Fibroblast of skin of back (primary cell): ENCODE measurements at regions not wholly inside any gene's neighbourhood (a gene's known extent, or its start where the extent isn't known, plus 50 kb on each side); places are given as distances from the start of the nearest gene placed in this dataset.
"Not testable (repeated sequence)": the region's sequence is repeated elsewhere in the genome, so short reads cannot be mapped to it uniquely, and the experiment has no call there.

Experiments used
- DNase-seq: peaks from one replicate; pipeline ENCODE4 v3.0.0-alpha.2; 2013

DNA sequence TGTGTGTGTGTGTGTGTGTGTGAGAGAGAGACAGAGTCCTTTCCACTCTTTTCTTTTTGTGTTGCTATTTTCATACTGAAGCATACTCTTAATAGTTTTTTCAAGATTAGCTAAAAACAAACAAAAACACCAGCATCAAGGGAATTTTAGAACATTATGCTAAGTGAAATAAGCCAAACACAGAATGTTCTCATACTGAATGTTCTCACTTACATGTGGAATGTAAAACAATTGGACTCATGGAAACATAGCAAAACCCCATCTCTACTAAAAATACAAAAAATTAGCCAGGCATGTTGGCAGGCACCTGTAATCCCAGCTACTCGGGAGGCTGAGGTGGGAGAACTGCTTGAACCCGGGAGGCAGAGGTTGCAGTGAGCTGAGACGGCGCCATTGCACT is 193.4 kb downstream of the XPNPEP1 start:
- not testable (repeated sequence) for DNase-seq

DNA sequence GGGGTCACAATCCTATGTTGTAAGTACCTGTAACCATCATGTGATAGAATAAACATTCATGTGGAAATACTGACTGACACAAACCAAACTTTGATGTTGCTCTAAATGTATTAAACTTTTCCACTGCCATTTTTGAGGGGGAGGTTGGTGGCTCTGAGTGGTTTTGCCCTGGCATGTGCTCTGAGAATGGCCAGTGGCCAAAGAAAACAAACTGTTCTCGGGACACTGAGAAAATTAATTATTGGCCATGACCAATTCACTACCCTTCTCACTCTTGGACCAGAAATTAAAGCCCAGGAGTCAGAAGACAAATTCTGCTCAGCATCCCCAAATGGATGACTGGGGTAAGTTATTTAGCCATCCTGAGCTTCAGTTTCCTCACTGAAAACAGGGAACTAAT is 195.9 kb downstream of the XPNPEP1 start:
- no peak for DNase-seq

DNA sequence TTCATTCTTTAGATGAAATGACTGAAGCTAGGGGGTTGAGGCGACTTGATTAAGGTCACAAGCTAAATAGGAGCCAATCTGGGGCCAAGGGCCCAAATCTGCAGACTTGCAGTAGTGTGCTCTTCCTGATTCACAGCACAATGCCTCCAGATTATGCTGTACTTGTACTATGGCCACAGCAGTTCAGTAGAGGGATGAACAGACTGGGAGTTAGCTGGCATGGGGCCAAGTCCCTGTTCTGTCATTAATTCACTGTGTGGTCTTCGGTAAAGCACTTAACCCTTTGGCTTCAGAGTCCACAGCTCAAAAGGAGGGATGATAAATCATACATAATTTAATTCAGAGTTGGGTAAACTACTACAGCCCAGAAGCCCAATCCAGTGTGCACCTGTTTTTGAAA is 196.8 kb downstream of the XPNPEP1 start:
- no peak for DNase-seq

DNA sequence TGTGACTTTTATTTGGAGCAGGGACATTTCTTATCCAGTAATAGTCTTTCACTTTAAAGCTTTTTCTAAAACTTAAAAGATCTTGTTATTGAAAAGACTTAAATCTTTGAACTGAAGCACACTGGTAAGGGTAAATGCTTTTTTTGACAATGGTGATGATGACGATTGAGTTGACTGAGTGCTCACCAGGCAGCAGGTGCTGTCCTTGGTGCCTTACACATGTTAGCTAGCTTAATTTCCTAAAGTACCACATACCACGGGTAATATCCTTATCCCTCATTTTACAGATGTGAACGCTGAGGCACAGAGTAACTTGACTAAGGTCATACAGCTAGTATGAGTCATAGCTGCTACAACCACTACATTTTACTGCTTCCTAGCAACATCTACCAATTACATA is 200.0 kb downstream of the XPNPEP1 start:
- DNase-seq: no peak

DNA sequence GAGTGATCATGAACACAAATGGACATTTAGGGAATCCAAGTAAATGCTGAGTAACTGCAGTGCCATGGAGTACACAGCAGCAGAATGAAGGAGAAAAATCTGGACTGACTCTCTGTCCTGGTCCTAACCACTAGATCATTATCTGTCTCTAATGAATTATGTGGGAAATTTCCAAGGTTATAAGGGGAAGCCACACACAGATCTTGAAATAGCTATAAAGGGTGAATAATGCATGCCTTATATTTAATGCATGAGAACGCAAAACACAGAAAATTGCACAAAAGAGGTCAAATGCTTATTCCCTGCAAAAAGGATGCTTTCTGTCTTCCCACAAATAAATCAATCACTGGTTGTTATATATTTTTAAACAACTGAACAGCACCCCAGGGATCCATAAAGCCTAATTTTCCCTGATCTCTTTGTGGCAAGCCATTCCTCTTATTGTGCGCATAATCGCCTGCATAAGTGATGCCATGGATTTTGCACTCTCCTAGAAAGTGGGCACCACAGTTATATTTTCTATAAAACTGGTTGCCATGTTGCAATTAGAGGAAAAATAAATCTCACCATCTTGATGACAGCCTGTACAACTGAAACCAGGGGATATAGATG is 201.8 kb downstream of the XPNPEP1 start:
- no peak for DNase-seq

DNA sequence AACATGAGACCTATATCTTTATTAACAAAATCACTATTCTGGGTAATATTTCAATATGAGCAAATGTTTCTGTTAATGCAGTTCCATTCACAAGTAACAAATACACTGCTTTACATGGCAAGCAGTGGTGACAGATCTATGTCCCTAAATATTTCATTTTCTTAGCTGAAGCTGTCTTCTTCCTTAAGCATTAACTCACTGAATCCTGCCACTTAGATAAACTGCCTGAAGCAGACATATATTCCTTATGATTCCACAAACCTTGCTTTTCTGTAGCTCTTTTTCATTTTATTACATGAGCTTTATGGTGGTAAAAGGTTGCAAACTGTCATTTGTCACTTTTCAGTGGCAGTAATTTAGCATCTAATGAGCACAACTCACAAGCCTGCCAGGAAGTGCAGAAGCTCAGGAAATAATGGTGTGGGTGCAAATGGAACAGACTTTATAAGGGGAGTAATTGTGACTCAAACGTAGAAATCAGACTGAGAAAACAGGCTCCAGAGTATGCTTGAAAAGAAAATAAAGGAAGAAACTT is 217.2 kb downstream of the XPNPEP1 start:
- DNase-seq: no peak

DNA sequence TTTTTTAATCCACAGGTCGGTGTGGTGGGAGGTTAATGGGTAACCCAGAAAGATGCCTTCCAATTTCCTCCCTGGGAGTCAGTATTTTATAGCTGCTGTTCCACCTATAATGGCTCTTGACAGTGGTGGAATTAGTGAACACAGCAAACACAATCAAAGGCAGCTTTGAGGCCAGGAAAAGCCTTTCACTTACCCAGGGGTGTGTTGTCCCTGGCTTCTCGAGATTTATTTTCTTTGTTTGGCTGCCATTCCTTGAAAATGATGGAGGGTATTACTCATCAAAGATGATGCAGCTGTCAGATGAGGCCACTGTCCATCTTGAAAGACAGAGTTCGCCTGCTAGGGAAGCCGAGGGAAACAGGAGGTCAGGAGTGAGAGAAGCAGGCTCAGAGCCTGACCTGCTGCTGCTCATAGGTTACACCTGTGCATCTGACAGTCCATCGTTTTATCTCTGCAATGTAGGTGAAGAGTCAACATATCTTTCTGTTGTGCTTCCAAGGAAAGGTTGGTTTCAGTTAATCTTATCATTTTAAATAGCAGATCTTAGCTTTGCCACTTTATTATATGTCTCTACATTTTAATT is 221.6 kb downstream of the XPNPEP1 start:
- DNase-seq: no peak

DNA sequence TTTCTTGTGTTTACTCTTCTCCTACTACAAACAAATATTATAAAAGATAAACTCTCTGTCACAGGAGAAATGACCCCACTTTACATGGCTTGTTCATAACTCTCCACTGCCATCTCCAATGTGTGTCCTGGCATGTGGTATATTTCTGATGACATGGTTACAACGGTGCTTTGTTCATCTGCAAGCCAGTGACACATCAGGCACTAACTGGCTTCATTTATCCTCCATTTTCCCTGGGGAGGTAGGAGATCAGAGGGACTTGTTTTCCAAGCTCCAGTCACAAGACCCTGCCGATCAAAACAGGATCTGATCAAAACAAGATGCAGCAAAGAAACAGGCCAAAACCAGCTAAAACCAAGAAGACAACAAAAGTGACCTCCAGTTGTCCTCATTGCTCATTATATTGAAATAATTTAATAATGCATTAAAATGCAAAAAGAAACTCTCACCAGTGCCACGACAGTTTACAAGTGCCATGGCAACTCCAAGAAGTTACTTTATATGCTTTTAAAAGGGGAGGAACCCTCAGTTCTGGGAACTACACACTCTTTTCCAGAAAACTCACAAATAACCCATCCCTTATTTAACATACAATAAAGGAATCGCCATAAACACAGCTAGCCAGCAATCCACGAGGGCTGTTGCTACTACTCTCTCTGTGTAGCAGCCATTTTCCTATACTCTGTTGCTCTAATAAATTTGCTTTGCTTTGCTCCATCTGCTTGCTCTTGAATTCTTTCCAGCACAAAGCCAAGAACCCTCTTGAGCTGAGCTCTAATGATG is 224.2 kb downstream of the XPNPEP1 start:
- no peak for DNase-seq

DNA sequence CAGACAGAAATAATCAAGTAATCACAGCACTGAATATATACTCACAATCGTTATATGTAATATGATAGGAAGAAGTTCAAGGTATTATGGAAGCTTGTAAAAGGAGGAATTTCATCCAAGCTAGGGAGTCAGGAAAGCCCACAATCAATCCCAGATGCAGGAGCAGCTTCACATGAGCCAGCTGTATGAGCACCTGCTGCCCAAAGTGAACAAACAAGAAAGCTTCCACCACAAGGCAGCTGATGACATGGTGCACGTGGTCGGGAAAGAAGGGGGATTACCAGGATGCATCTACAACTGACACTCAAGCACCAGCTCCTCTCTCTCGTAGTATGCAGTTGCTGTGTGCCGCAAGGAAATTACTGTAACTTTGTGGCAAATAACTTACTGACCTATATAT is 225.2 kb downstream of the XPNPEP1 start:
- DNase-seq: no peak

DNA sequence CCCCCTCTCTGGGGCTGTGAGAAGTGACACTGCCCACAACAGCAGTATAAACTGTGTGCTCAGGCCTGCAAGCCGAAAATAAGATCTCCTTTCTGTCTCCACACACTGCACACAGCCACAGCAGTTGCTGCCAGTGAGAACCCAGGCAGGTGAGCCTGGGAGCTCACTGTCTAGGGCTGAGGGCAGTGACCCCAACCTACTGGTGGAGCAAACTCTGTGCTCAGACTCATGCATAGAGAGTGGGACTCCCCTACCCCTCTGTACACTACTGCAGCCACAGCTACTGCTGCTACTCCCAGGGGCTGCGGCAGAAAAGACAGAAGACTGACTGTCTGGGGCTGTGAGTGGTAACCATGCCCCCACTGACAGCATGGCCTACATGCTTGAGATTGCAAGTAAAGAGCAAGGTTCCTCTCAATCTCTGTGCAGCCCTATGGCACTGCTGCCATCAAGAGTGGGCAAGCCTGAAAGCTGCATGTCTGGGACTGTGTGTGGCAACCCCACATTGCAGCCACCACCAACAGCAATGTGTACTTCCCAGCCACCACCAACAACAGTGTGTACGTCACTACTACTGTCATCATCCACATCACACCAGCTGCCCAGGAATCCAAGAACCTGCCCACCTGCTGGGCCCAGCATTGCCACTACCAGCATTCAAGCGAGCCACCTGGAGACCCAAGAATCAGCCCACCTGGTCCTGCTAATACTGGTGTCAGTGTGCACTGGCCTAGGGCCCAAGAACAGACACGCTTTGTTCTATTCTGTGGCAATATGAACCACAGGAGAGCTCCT is 226.1 kb downstream of the XPNPEP1 start:
- DNase-seq: no peak

DNA sequence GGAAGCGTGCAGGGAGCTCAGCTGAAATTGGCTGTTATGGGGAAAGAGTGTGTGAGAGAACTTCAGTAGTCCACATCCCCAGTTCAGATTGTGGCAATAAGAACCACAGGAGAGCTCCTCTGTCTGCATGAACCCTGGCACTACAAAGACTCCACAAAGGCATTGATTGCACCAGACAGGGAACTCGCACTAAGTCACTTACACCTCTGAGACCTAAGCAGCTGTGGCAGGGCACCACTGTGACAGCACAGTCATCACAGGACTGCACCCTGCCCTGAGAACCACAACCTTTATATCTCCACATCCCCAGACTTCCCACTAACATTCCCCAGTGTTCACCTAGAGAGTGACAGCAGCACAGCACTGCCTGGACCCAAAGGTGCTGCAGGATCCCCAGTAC is 226.8 kb downstream of the XPNPEP1 start:
- no peak for DNase-seq

DNA sequence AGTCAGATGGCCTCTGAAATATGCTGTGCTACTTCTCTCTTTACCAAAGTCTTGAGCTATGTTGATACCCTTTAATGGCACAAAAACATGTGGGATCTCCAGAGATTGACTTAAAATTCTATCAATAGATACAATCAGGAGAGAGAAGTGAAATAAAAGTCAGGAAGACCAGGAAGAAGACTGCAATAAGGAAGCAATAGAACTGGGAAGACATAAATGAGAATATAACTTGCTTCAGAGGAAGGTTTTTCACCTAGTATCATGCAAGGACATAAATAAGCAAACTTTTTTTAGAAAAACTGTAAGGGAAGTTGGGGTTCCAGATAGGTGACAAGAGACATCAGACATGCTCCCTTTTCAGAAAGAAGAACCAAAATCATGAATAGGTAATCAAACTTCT is 227.3 kb downstream of the XPNPEP1 start:
- DNase-seq: no peak

DNA sequence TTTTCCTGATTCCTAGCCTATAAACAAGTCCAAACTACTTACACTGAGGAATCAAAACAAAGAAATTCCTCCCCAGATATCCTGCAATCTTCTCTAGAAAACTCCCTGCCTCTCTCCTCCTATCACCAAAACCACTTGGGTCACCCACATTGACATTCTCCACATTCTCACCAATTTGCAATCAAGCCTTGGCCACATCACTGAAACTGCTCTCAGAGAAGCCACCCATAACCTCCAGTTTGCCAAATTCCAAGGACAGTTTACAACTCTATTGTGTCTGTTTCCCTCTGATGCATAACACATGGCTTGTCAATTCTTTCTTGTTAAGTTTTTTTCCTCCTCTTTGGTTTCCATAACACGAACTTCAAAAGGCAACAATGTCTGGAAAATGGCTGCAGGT is 233.5 kb downstream of the XPNPEP1 start:
- DNase-seq: no peak

DNA sequence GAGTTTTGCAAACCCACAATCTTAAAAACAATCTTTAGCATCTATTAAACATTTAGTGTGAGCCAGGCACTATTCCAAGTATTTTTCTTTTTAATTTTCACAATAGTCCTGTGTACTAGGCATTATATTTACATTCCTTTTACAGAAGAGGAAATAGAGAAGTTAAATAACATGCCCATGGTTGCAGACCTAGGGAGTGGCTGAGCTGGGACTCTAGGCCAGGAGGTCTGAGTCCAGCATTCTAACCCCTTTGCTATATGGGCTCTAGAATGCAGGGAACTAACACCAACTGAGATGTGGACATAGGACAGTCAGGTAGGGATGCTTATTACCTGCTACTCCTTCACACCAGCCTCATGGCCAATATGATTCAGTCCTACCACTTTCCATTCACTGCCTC is 243.8 kb downstream of the XPNPEP1 start:
- no peak for DNase-seq

DNA sequence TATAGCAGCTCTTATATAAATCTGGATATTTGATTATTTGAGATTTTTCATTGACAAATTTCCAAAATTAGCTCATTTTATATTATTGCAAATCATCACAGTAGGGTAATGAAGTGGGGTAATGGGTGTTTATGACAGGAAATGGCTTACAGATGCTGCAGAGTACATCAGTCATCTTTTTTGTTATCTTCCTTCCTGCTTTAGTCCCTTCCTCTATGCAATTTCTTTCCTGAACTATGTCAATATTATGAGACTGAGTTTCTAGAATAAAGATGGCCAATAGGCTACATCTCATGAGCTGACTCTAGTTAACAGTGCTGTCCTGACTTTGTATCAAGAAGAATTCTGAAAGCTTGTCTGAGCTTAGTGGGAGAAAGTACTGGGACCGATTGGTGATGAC is 244.5 kb downstream of the XPNPEP1 start:
- no peak for DNase-seq

DNA sequence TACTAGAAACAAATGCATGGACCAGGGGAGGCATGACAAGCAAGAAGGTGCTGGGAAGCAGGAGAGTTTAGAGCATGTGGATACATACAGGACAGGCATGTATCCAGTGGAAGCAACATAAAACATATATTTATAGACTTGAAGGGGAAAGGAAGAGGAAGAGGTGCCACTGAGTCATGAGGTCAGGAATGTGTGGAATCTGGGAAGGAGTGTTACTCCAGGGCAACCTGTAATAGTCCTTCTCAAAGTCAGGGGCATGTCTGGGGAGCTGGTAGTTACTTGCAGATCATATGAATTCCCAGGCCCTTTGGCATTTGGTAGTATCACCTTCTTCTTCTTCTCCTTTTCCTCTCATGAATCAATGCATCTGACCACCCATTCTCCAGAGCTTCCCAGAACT is 246.6 kb downstream of the XPNPEP1 start:
- peak; percentile 33 for DNase-seq

DNA sequence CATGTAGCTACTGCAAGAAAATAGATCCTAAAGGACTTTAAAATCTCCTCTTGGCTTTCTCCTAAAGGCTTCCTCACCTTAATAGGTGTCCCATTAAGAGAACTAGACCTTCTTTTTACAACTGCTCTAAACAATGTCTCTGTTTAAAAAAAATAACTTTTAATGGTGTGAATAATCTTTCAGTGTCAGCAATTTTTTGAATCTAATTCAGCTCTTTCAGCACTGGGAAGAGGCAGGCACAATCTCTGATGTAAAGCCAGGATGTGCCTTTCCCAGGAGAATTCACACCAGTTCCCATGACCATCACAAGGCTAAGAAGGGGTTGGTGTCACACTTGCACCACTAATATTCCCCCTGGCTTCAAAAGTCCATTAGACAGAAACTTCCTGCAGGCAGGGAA is 254.6 kb downstream of the XPNPEP1 start:
- no peak for DNase-seq

DNA sequence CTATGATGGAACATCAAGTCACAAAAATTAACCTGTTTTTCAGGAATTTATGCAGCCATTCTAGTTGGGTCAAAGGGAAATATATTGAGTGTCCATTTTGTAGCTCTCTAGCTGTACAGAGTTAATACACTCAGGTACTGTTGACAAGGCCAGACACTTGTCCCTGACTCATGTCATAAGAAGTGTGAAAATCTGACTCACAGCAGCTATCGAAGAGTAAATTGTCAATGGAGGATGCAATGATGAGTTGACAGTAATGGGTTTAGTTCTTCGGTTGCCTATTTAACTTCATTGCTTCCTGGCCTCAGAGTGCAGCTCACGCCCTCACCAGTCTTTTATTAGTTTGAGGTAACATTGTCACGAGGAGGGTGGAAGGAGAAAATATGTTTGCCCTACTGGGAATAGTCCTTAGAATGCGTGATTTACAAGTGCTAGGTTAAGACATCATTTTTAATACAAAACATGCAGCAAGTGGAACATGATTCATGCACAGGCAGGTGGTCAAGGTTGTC is 255.1 kb downstream of the XPNPEP1 start:
- no peak for DNase-seq

DNA sequence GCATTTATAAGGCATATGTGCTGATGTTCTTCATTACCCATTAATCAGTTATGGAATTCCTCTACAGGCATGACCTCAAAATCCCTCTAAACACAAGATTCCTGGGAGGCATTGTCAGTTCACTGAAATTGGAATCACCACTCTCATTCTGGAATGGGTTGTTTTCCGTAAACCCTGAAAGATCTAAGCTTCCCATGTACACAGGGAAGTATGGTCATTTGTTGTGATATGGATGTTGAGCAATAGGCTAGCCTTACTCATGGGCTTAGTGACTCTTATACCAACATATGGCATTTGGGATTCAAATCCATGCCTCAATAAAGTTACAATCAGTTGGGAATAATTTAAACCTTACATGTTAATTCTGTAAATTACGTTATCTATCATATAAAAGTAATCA is 258.0 kb downstream of the XPNPEP1 start:
- no peak for DNase-seq

DNA sequence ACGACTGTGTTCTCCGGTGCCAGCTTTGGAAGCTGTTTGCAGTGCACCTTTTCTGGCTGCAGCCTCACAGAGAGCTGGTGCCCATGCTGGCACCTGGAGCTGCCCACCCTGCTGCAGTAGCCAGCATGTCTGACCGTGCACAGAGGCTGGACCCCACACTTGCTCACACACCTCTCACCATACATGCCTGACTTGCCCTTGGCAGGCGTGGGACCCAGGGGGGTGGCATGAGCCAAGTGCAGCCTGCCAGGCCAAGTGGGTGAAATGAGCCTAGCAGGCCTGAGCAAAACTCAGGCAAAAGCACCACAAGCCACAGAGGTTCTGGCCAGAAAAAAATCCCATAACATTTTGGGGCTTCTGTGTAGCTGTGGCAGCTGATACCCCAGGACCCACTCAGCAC is 258.8 kb downstream of the XPNPEP1 start:
- DNase-seq: no peak

DNA sequence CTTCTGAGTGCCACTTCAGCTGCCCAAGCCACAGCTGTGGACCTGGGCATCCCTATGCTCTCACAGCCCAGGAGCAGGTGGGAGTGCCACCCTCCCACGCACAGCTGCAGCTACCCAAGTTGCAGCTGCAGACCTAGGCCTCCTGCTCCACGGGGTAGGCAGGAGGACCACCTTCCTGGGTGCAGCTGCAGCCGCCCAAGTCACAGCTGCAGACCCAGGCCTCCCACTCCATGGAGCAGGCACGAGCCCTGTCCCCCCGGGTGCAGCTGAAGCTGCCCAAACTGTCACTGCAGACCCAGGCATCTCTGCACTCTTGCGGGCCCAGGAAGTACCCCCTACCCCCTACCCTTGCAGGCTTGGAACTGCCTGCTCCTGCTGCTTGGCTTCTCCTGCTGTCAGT is 260.2 kb downstream of the XPNPEP1 start:
- no peak for DNase-seq

DNA sequence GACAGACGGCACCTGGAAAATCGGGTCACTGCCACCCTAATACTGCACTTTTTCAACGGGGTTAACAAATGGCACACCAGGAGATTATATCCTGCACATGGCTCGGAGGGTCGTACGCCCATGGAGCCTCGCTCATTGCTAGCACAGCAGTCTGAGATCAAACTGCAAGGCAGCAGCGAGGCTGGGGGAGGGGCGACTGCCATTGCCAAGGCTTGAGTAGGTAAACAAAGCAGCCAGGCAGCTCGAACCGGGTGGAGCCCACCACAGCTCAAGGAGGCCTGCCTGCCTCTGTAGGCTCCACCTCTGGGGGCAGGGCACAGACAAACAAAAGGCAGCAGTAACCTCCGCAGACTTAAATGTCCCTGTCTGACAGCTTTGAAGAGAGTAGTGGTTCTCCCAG is 270.7 kb downstream of the XPNPEP1 start:
- DNase-seq: not testable (repeated sequence)

DNA sequence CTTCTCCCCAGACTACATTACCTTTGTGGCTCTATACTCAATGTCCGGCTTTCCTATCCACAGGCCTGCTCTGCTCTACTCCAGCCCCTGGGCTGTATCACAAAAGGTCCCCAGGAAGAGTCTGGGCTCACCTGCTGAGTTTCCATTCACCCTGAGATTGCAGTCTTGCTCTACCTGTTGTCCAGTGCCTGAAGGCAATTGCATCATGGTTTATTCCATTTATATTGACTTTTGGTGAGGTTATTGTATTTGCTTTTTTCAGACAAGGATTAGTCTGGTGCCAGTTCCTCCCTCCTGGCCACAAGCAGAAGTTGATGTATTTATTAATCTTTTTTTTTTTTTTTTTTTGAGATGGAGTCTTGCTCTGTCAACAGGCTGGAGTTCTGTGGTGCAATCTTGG is 273.1 kb downstream of the XPNPEP1 start:
- no peak for DNase-seq
